SK-N-SH (cell line): ENCODE measurements at regions not wholly inside any gene's neighbourhood (a gene's known extent, or its start where the extent isn't known, plus 50 kb on each side); places are given as distances from the start of the nearest gene placed in this dataset.

Experiments
- EZH2phosphoT487 ChIP-seq: fragments of 200-600 bp; sonication (generic); IDR thresholded peaks from 2 replicates; pipeline ENCODE4 v1.6.1; 2017; ENCODE audit warnings: low read depth, mixed run types, mild to moderate bottlenecking, antibody characterized with exemption, moderate library complexity, borderline replicate concordance
- GATA2 ChIP-seq: sonication (generic); formaldehyde crosslinking; IDR thresholded peaks from 2 replicates; pipeline ENCODE4 v1.5.0; 2020; ENCODE audit warnings: mild to moderate bottlenecking, missing genetic modification reagents
- JUND ChIP-seq: IDR thresholded peaks from 2 replicates; pipeline ENCODE4 v1.4.0; 2012
- NFIC ChIP-seq: IDR thresholded peaks from 2 replicates; pipeline ENCODE4 v1.4.0; 2012; ENCODE audit warnings: borderline replicate concordance
- RCOR1 ChIP-seq: fragments of 150-350 bp; IDR thresholded peaks from 2 replicates; pipeline ENCODE4 v1.6.1; 2017; ENCODE audit warnings: antibody characterized with exemption, low read length
- TF ChIP-seq, protein P1 (sequence below): fragments of 200-600 bp; sonication (generic); IDR thresholded peaks from 2 replicates; pipeline ENCODE4 v1.6.1; 2017; ENCODE audit warnings: antibody characterized with exemption, mild to moderate bottlenecking, moderate library complexity

DNA sequence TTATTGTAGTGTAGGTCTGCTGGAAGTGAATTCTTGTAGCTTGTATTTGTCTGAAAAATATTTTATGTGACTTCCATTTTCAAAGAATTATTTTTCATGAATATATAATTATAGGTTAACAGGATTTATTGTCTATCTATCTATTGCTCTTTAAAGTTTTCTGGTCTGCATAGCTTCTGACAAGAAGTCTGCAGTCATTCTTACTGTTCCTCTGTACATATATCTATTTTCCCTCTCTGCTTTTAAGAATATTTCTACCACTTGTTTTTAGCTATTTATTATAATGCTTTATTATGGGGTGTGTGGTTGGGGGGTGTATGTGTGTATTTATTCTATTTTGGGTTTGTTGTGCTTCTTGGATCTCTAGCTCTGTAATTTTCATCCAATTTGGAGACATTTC is 77.4 kb downstream of the ETS2 start:
- TF ChIP-seq, protein P1, sequence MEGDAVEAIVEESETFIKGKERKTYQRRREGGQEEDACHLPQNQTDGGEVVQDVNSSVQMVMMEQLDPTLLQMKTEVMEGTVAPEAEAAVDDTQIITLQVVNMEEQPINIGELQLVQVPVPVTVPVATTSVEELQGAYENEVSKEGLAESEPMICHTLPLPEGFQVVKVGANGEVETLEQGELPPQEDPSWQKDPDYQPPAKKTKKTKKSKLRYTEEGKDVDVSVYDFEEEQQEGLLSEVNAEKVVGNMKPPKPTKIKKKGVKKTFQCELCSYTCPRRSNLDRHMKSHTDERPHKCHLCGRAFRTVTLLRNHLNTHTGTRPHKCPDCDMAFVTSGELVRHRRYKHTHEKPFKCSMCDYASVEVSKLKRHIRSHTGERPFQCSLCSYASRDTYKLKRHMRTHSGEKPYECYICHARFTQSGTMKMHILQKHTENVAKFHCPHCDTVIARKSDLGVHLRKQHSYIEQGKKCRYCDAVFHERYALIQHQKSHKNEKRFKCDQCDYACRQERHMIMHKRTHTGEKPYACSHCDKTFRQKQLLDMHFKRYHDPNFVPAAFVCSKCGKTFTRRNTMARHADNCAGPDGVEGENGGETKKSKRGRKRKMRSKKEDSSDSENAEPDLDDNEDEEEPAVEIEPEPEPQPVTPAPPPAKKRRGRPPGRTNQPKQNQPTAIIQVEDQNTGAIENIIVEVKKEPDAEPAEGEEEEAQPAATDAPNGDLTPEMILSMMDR: no peak
- TF ChIP-seq JUND: no peak
- TF ChIP-seq RCOR1: no peak
- no peak for TF ChIP-seq EZH2phosphoT487
- TF ChIP-seq GATA2 (CRISPR knock-in tag): no peak
- no peak for TF ChIP-seq NFIC
